GM12878 (cell line): ENCODE measurements at regions not wholly inside any gene's neighbourhood (a gene's known extent, or its start where the extent isn't known, plus 50 kb on each side); places are given as distances from the start of the nearest gene placed in this dataset.

Experiments used
- ATAC-seq: fragments of 200-7000 bp; cut with Tn5 transposase; 3 replicates; pipeline ENCODE4 v1.9.1; 2020; ENCODE audit warnings: mild to moderate bottlenecking, moderate library complexity
- BruUV-seq: library from RNA; stranded (reverse); fragments of 400-500 nt; replicated peaks from 2 replicates; lab custom pipeline; 2021; lab: Mats Ljungman, UMichigan
- CTCF ChIA-PET: fragments of 300-600 bp; sonication (Branson Sonifier 250); formaldehyde crosslinking; extraction: SDS; loops from one replicate; lab custom pipeline; 2021; ENCODE audit warnings: inconsistent platforms; lab: Yijun Ruan, JAX
- POLR2A ChIA-PET: fragments of 350-600 bp; formaldehyde crosslinking; extraction: SDS; loops from one replicate; lab custom pipeline; 2021; ENCODE audit warnings: inconsistent platforms; lab: Charles Lee
- RAD21 ChIA-PET: fragments of 300-600 bp; sonication (Branson Sonifier 250); formaldehyde crosslinking; loops from one replicate; lab custom pipeline; 2023; ENCODE audit warnings: antibody characterized with exemption; ENCODE audit not compliant: unreplicated experiment; lab: Charles Lee
- SMC1A ChIA-PET: fragments of 300-600 bp; sonication (Branson Sonifier 250); formaldehyde crosslinking; loops from one replicate; lab custom pipeline; 2023; ENCODE audit not compliant: unreplicated experiment, uncharacterized antibody; lab: Charles Lee
- DNase-seq: peaks from one replicate; pipeline ENCODE4 v3.0.0-alpha.2; 2011; ENCODE audit warnings: low read depth, low spot score
- FAIRE-seq: peaks from 3 replicates; lab custom pipeline; 2011; peaks lifted over from hg19 to GRCh38; lab: Jason Lieb, UNC
- H2AFZ ChIP-seq: 2 replicates; pipeline ENCODE4 v1.6.0; 2011; ENCODE audit warnings: low read depth, low read length, control low read depth; ENCODE audit not compliant: control insufficient read depth
- H3K27ac ChIP-seq: 2 replicates; pipeline ENCODE4 v1.5.1; 2011; ENCODE audit warnings: control low read depth; ENCODE audit not compliant: control insufficient read depth, insufficient read depth
- H3K27me3 ChIP-seq, 2 experiments: replicated peaks in 1 of 2; 2 replicates each; pipeline versions ENCODE4 v1.6.0 to v1.6.1; 2011; ENCODE audit warnings: low read length in 1 of 2; ENCODE audit not compliant: control insufficient read depth in 2 of 2, insufficient read depth in 2 of 2
- H3K36me3 ChIP-seq, 2 experiments: 2 replicates each; pipeline ENCODE4 v1.5.1; 2011; ENCODE audit warnings: low read length in 1 of 2; ENCODE audit not compliant: control insufficient read depth in 2 of 2, insufficient read depth in 2 of 2
- H3K4me1 ChIP-seq: 2 replicates; pipeline ENCODE4 v1.6.1; 2011; ENCODE audit warnings: mild to moderate bottlenecking, low read length, moderate library complexity, mixed read lengths; ENCODE audit not compliant: control insufficient read depth, insufficient read depth
- H3K4me2 ChIP-seq: 2 replicates; pipeline ENCODE4 v1.6.0; 2011; ENCODE audit warnings: control low read depth; ENCODE audit not compliant: control insufficient read depth, insufficient read depth
- H3K4me3 ChIP-seq: fragments of 200-600 bp; sonication (generic); 2 replicates; pipeline ENCODE4 v1.5.1; 2016
- H3K79me2 ChIP-seq: 2 replicates; pipeline ENCODE4 v1.6.0; 2011; ENCODE audit warnings: low read length; ENCODE audit not compliant: control insufficient read depth, insufficient read depth
- H3K9ac ChIP-seq: 2 replicates; pipeline ENCODE4 v1.8.0; 2011; ENCODE audit warnings: low read length, control low read depth, mixed read lengths; ENCODE audit not compliant: control insufficient read depth, insufficient read depth
- H3K9me3 ChIP-seq: replicated peaks from 3 replicates; pipeline ENCODE4 v1.5.1; 2011; ENCODE audit warnings: mild to moderate bottlenecking, low read length; ENCODE audit not compliant: control insufficient read depth, insufficient read depth
- H4K20me1 ChIP-seq: 2 replicates; pipeline ENCODE4 v1.6.0; 2011; ENCODE audit not compliant: control insufficient read depth, insufficient read depth
- BCL3 ChIP-seq: IDR thresholded peaks from 2 replicates; pipeline ENCODE4 v1.6.1; 2011; ENCODE audit warnings: borderline replicate concordance, low read depth, mild to moderate bottlenecking, moderate library complexity, low read length; ENCODE audit not compliant: insufficient read depth, poor library complexity, severe bottlenecking
- BRCA1 ChIP-seq: IDR thresholded peaks from 2 replicates; pipeline ENCODE4 v1.6.1; 2011; ENCODE audit warnings: low read depth, low read length, improper control_type of control experiment
- CBX3 ChIP-seq: fragments of 200-600 bp; sonication (generic); IDR thresholded peaks from 2 replicates; pipeline ENCODE4 v1.6.1; 2016; ENCODE audit warnings: low read depth, borderline replicate concordance
- CHD4 ChIP-seq: fragments of 200-600 bp; sonication (generic); IDR thresholded peaks from 2 replicates; pipeline ENCODE4 v1.6.1; 2016; ENCODE audit warnings: mild to moderate bottlenecking
- EP300 ChIP-seq, 2 experiments: fragments of 150-350 bp in 1 of 2; IDR thresholded peaks; 2 replicates each; pipeline ENCODE4 v1.6.1; 2011 to 2012; ENCODE audit warnings: low read depth in 2 of 2, low read length in 2 of 2, borderline replicate concordance in 1 of 2, improper control_type of control experiment in 1 of 2, inconsistent platforms in 1 of 2; ENCODE audit not compliant: control insufficient read depth in 1 of 2
- FOXK2 ChIP-seq: fragments of 450-650 bp; IDR thresholded peaks from 2 replicates; pipeline ENCODE4 v1.6.1; 2017; ENCODE audit warnings: mild to moderate bottlenecking, moderate library complexity
- MXI1 ChIP-seq: fragments of 150-350 bp; IDR thresholded peaks from 2 replicates; pipeline ENCODE4 v1.6.1; 2011; ENCODE audit warnings: low read depth, mild to moderate bottlenecking, inconsistent platforms, low read length, improper control_type of control experiment
- MYB ChIP-seq: fragments of 150-350 bp; IDR thresholded peaks from 2 replicates; pipeline ENCODE4 v1.6.1; 2014; ENCODE audit warnings: mild to moderate bottlenecking, low read depth, low read length, borderline replicate concordance
- NBN ChIP-seq: fragments of 450-650 bp; IDR thresholded peaks from 2 replicates; pipeline ENCODE4 v1.6.1; 2016
- NFYA ChIP-seq: IDR thresholded peaks from 2 replicates; pipeline ENCODE4 v1.6.1; 2011; ENCODE audit warnings: low read depth, mild to moderate bottlenecking, low read length, improper control_type of control experiment, borderline replicate concordance
- POLR2AphosphoS2 ChIP-seq: IDR thresholded peaks from 2 replicates; pipeline ENCODE4 v1.6.1; 2011; ENCODE audit warnings: low read depth, mild to moderate bottlenecking, low read length, improper control_type of control experiment, moderate library complexity
- PRDM15 ChIP-seq: fragments of 450-650 bp; formaldehyde crosslinking; IDR thresholded peaks from 2 replicates; pipeline ENCODE4 v1.4.0; 2020; ENCODE audit warnings: mild to moderate bottlenecking, moderate library complexity
- RAD21 ChIP-seq: IDR thresholded peaks from 2 replicates; pipeline ENCODE4 v1.6.1; 2011; ENCODE audit warnings: mild to moderate bottlenecking, low read depth, low read length, moderate library complexity; ENCODE audit not compliant: insufficient read depth
- RAD51 ChIP-seq: fragments of 450-650 bp; IDR thresholded peaks from 2 replicates; pipeline ENCODE4 v1.6.1; 2016; ENCODE audit warnings: moderate library complexity, mild to moderate bottlenecking, inconsistent platforms
- SMC3 ChIP-seq: IDR thresholded peaks from 2 replicates; pipeline ENCODE4 v1.6.1; 2011; ENCODE audit warnings: low read length, improper control_type of control experiment, borderline replicate concordance
- SREBF1 ChIP-seq: IDR thresholded peaks from 2 replicates; pipeline ENCODE4 v1.6.1; 2012; ENCODE audit warnings: mild to moderate bottlenecking, low read length
- ZNF217 ChIP-seq: fragments of 450-650 bp; IDR thresholded peaks from 2 replicates; pipeline ENCODE4 v1.6.1; 2017; ENCODE audit warnings: antibody characterized with exemption, mild to moderate bottlenecking
- WGBS: methylation state at CpG from one replicate; pipeline ENCODE4 v1.1.6; 2016; ENCODE audit warnings: low lambda C conversion rate; ENCODE audit not compliant: insufficient replicate concordance, insufficient coverage; ENCODE audit errors: missing lambda C conversion rate; 5-methylcytosine and 5-hydroxymethylcytosine counted together
- in situ Hi-C: fragments of 300-500 bp; cut with MboI; formaldehyde crosslinking; loops from 9 replicates; pipeline ENCODE4 v1.14.3; 2018; ENCODE audit warnings: mixed read lengths
- intact Hi-C: fragments of 100-400 bp; cut with micrococcal nuclease; formaldehyde crosslinking; loops from one replicate; pipeline ENCODE4 v1.14.2; 2022; ENCODE audit not compliant: unreplicated experiment

- 74% methylated on average over 4 of the region's 4 CpGs for WGBS
- H3K27me3 ChIP-seq = no peaks in the 10 kb centered on the region
- TF ChIP-seq BRCA1 (no peak), ZNF217 (no peak), MYB (no peak), SMC3 (0 out of 2 replicates have a peak, but pooled peaks have one; percentile 16), POLR2AphosphoS2 (no peak), RAD51 (no peak), CBX3 (no peak), RAD21 (0 out of 2 replicates have a peak, but pooled peaks have one; percentile 33), MXI1 (no peak), EP300 (IDR thresholded peaks at IDR 0.05; ENCODE audit: borderline replicate concordance in 1 of 2, control insufficient read depth in 1 of 2, low read depth in 2 of 2, low read length in 2 of 2) (no peak), CHD4 (no peak), PRDM15 (CRISPR knock-in tag) (no peak), NFYA (no peak), NBN (no peak), SREBF1 (no peak), BCL3 (no peak), FOXK2 (no peak)
Observed at GRCh38 chr11:42974510-42975179, 337.2 kb upstream of the API5 start.

More at GRCh38 chr11:42974510-42975179, 337.2 kb upstream of the API5 start:
- H3K4me1 ChIP-seq = no peaks in the 10 kb centered on the region
- ChIA-PET SMC1A (interaction anchor here (0.8 to 1.2 kb wide), 3 partner anchors 23 to 308 kb away, joined by 3 to 4 read pairs (median 3); no protein-coding TSS in a partner anchor), RAD21 (no interaction called here), CTCF (interaction anchor here (2.2 kb wide), 1 partner anchor 304 kb away, joined by 5 read pairs; no protein-coding TSS in a partner anchor), POLR2A (no interaction called here)
- H3K9ac ChIP-seq = no peak overlapping the region
- no peaks in the 10 kb centered on the region for H3K79me2 ChIP-seq
- BruUV-seq = no TSS peak
- H3K27ac ChIP-seq = no peak overlapping the region
- H2AFZ ChIP-seq = no peak overlapping the region
- H3K9me3 ChIP-seq = no peaks in the 10 kb centered on the region
- intact Hi-C loops = loop anchor here (5.0 kb wide), 1 partner anchor 308 kb away; no protein-coding TSS in a partner anchor
- H4K20me1 ChIP-seq = no peaks in the 10 kb centered on the region
- no peak overlapping the region for H3K4me2 ChIP-seq
- H3K36me3 ChIP-seq = no peaks in the 10 kb centered on the region
- no peak for DNase-seq
- no peak overlapping the region for H3K4me3 ChIP-seq
- in situ Hi-C loops = no loop called here
- no peak for FAIRE-seq
- no peak for ATAC-seq
